Prostate gland (tissue), 2 donors: ENCODE measurements at regions not wholly inside any gene's neighbourhood (a gene's known extent, or its start where the extent isn't known, plus 50 kb on each side); places are given as distances from the start of the nearest gene placed in this dataset.

ENCODE experiments used
- CTCF ChIP-seq, 4 experiments: fragments of 200-600 bp in 2 of 4; fragments of 450-650 bp in 2 of 4; sonication (generic) in 2 of 4; IDR thresholded peaks; 1 replicate in 3 of 4; 2 replicates in 1 of 4; pipeline ENCODE4 v1.5.1; 2016 to 2019; ENCODE audit warnings: antibody characterized with exemption in 4 of 4, mild to moderate bottlenecking in 2 of 4, moderate library complexity in 2 of 4
- POLR2A ChIP-seq: fragments of 450-650 bp; IDR thresholded peaks from one replicate; pipeline ENCODE4 v1.6.1; 2016; ENCODE audit warnings: antibody characterized with exemption, mild to moderate bottlenecking

DNA sequence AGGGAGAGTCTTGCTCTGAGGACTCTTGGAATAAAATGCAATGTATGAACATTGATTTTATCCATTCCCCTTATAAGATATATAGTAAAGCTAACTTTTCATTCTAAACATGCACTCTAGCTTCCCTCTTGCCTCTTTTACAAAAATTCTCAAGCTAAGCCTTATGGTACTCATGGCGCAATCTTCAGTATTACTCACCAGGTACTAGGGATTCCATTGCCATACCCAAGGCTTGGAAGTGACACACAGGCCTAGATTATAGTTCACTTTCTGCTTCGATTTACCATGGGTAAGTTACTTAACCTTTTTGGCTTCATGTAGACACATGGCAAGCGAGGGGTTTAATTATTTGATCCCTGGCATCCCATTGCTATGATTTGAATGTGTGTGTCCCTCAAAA, 331.5 kb downstream of the LRIG3 start:
- no peak for TF ChIP-seq POLR2A
- no peak for TF ChIP-seq CTCF (IDR thresholded peaks at IDR 0.05)
